Erythroblast (primary cell): ENCODE measurements at regions not wholly inside any gene's neighbourhood (a gene's known extent, or its start where the extent isn't known, plus 50 kb on each side); places are given as distances from the start of the nearest gene placed in this dataset.

Experiments
- GATA1 ChIP-seq: IDR thresholded peaks from 2 replicates; pipeline ENCODE4 v1.6.1; 2011; ENCODE audit warnings: low read depth, mild to moderate bottlenecking, control low read depth, low read length, moderate library complexity
- POLR2A ChIP-seq: IDR thresholded peaks from 2 replicates; pipeline ENCODE4 v1.6.1; 2011; ENCODE audit warnings: mild to moderate bottlenecking, low read length

- TF ChIP-seq POLR2A, result no peak
- TF ChIP-seq GATA1, result no peak
Measured at GRCh38 chr7:109309790-109310189, 740.1 kb downstream of the DNAJB9 start.
